ENCODE measurements at regions not wholly inside any gene's neighbourhood (a gene's known extent, or its start where the extent isn't known, plus 50 kb on each side); places are given as distances from the start of the nearest gene placed in this dataset.

DNA sequence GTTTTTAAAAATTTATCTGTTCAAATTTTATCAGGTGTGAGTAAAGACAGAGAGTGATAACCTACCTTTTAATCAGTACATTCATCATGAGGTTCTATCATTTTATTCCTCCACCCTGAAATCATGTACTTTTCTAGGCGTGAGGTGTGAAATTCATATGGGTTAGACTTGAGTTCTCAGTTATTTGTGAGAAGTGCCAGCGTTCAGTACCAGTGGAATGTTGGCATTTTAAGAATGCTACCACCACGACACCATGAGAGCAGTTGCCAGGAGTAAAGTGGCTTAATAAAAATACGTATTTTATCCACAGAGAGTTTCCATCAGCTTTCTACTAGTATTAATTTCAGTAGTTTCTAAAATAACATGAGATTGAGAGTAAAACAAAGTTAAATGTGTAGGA lies 104.1 kb upstream of the FERD3L start:
- TF ChIP-seq, protein P1, sequence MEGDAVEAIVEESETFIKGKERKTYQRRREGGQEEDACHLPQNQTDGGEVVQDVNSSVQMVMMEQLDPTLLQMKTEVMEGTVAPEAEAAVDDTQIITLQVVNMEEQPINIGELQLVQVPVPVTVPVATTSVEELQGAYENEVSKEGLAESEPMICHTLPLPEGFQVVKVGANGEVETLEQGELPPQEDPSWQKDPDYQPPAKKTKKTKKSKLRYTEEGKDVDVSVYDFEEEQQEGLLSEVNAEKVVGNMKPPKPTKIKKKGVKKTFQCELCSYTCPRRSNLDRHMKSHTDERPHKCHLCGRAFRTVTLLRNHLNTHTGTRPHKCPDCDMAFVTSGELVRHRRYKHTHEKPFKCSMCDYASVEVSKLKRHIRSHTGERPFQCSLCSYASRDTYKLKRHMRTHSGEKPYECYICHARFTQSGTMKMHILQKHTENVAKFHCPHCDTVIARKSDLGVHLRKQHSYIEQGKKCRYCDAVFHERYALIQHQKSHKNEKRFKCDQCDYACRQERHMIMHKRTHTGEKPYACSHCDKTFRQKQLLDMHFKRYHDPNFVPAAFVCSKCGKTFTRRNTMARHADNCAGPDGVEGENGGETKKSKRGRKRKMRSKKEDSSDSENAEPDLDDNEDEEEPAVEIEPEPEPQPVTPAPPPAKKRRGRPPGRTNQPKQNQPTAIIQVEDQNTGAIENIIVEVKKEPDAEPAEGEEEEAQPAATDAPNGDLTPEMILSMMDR (IDR thresholded peaks at IDR 0.05; ENCODE audit: insufficient read depth, low read depth, low read length, missing control alignments), result no peak
- DNase-seq (ENCODE audit: low read depth), result no peak
- H3K4me3 ChIP-seq (ENCODE audit: low read length), result no peak overlapping the region

DNA sequence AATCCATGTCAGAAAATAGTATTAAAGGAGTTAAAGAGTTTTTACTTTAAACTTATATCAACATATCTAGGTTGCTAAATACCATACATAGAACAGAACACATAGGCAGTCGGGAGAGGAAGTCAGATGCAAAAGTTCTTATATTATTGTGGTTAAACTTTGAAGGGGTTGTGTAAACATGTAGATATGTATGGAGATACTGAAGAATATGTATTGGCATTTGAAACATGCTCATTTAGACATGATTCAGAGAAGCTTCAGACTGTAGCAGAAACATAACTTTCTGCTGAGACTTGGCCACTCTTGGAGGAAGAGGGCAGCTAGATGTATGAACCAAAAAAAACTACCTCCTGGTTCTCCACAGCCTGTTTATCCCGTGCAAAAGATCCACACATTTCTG lies 103.5 kb upstream of the FERD3L start:
- TF ChIP-seq, protein P1 (IDR thresholded peaks at IDR 0.05; ENCODE audit: insufficient read depth, low read depth, low read length, missing control alignments), result no peak
- DNase-seq (ENCODE audit: low read depth), result no peak

DNA sequence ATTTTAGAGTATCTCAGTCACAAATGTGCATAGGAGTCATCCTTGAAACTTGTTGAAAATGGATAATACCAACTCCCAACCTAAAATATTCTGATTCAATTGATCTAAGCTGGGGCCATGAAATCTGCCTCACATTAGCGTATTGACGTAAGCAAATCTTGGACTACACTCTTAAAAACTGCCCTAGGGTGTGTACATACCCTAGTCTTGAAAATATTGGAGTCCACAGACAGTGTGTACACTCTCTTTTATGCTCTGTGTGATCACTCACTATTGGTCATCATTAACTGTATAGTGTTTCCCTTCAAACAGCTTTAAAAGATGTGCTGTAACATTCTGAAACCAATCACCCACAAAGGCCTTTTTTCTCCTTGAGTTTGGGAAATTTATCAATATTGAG lies 102.9 kb upstream of the FERD3L start:
- no peak for DNase-seq (ENCODE audit: low read depth)
- no peak overlapping the region for H3K4me3 ChIP-seq (ENCODE audit: low read length)
- TF ChIP-seq, protein P1 (IDR thresholded peaks at IDR 0.05; ENCODE audit: insufficient read depth, low read depth, low read length, missing control alignments), result no peak

More for the DNA sequence above, 103.5 kb upstream of the FERD3L start:
- H3K4me3 ChIP-seq (ENCODE audit: low read length), result no peak overlapping the region

DNA sequence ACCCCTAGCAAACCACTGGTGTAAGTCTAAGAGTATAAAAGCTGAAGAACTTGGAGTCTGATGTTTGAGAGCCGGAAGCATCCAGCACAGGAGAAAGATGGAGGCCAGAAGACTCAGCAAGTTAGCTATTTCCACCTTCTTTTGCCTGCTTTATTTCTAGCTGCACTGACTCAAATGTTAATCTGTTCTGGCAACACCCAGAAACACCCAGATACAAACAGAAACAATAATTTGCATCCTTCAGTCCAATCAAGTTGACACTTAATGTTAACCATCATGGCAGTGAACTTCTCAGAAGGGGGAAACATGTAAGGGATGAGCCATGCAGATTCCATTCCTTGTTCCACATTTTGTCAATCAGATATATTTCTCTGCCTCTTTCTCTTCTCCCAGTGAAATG lies 101.8 kb upstream of the FERD3L start:
- no peak overlapping the region for H3K4me3 ChIP-seq (ENCODE audit: low read length)
- DNase-seq (ENCODE audit: low read depth), result no peak
- TF ChIP-seq, protein P1 (IDR thresholded peaks at IDR 0.05; ENCODE audit: insufficient read depth, low read depth, low read length, missing control alignments), result no peak

DNA sequence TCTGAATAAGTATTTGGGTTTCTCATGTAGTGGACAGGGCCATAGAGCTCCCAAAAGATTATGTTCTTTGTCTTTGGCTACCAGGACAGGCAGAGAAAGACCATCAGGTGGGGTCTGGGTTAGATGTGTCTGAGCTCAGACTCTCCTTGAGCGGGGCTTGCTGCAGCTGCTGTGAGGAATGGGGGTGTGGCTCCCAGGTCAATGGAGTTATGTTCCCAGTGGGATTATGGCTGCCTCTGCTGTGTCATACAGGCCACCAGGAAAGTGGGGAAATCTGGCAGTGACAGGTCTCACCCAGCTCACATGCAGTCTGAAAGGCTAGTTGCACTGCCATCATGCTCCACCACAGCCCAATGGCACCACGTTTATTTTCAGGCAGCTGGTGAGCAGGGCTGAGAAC lies 97.0 kb upstream of the FERD3L start:
- TF ChIP-seq, protein P1 (IDR thresholded peaks at IDR 0.05; ENCODE audit: insufficient read depth, low read depth, low read length, missing control alignments), result no peak
- no peak overlapping the region for H3K4me3 ChIP-seq (ENCODE audit: low read length)

DNA sequence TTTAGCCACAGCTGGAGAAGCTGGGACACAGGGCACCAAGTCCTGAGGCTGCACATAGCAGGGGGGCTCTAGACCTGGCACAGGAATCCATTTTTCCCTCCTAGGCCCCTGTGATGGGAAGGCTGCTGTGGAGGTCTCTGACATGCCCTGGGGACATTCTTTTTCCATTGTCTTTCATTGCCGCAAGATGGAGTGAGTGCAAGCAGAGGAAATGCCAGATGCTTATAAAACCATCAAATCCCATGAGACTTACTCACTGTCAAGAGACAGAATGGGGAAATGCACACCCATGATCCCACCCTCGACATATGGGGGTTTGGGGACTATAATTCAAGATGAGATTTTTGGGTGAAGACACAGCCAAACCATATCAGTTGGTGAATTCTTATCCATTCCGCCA lies 94.7 kb upstream of the FERD3L start:
- H3K4me3 ChIP-seq (ENCODE audit: low read length), result no peak overlapping the region
- DNase-seq (ENCODE audit: low read depth), result no peak
- TF ChIP-seq, protein P1 (IDR thresholded peaks at IDR 0.05; ENCODE audit: insufficient read depth, low read depth, low read length, missing control alignments), result no peak

More for the DNA sequence above, 97.0 kb upstream of the FERD3L start:
- no peak for DNase-seq (ENCODE audit: low read depth)

DNA sequence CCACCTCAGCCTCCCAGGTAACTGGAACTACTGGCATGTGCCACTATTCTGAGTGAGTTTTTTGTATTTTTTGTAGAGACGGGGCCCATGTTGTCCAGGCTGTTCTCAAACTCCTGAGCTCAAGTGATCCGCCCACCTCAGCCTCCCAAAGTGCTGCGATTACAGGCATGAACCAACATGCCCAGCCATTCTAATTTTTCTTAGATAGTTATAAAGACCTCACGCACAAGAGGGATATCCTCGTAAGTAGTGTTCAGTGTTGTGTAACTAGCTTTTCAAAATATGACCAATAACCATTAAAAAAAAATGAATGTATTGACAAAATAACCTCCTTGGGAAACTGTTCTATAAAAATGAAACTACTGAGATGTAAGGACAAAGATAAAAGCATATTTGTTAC lies 90.5 kb upstream of the FERD3L start:
- no peak overlapping the region for H3K4me3 ChIP-seq (ENCODE audit: low read length)
- TF ChIP-seq, protein P1 (IDR thresholded peaks at IDR 0.05; ENCODE audit: insufficient read depth, low read depth, low read length, missing control alignments), result no peak
- DNase-seq (ENCODE audit: low read depth), result peak; percentile 49

Measured in epithelial cell of esophagus (primary cell).